ENCODE measurements at regions not wholly inside any gene's neighbourhood (a gene's known extent, or its start where the extent isn't known, plus 50 kb on each side); places are given as distances from the start of the nearest gene placed in this dataset.
"Not testable (repeated sequence)": the region's sequence is repeated elsewhere in the genome, so short reads cannot be mapped to it uniquely, and the experiment has no call there.

GRCh38 chr5:44074547-44074946, 314.7 kb downstream of the FGF10 start:
- H3K4me1 ChIP-seq (ENCODE audit: control extremely low read depth in 1 of 4, control insufficient read depth in 4 of 4, insufficient read depth in 4 of 4, low read length in 3 of 4); H3K9me3 ChIP-seq (ENCODE audit: control extremely low read depth in 1 of 5, control insufficient read depth in 4 of 5, insufficient read depth in 2 of 5, low read depth in 1 of 5, low read length in 4 of 5); H3K27ac ChIP-seq (ENCODE audit: insufficient read depth in 1 of 2, low read depth in 1 of 2, low read length in 2 of 2, poor library complexity in 1 of 2, severe bottlenecking in 2 of 2); H3K36me3 ChIP-seq (ENCODE audit: control insufficient read depth in 4 of 4, insufficient read depth in 4 of 4, low read length in 3 of 4); H3K27me3 ChIP-seq (replicated peaks in 2 of 5; ENCODE audit: control insufficient read depth in 4 of 5, insufficient read depth in 5 of 5, low read length in 4 of 5); POLR2A ChIA-PET; H3K4me3 ChIP-seq (ENCODE audit: control insufficient read depth in 1 of 7, extremely low read depth in 1 of 7, insufficient read depth in 4 of 7, low read depth in 2 of 7, low read length in 6 of 7); CTCF ChIA-PET; DNase-seq: not testable (repeated sequence)
- 92% methylated on average over 8 of the region's 21 CpGs for WGBS (ENCODE audit: insufficient coverage)

DNA sequence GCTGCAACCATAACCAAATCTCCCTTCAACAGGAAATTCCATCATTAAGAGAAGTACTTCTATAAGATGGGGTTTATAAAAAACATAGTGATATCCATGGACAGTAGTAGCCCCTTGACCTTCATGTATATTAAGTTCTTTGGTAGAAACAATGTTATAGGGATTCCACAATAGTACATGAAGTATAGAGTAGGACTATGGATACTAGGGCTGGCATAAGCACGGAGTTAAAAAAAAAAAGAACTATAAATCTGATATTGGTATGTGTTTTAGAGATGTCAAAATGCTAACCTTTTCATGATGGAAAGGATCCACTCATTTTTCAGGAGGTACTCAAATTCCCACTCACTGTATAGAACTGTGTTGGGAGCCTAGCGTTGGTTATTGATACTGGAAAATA, 337.6 kb downstream of the FGF10 start:
- no peaks in the 10 kb centered on the region for H3K36me3 ChIP-seq (ENCODE audit: control insufficient read depth in 4 of 4, insufficient read depth in 4 of 4, low read length in 3 of 4)
- no peaks in the 10 kb centered on the region for H3K9me3 ChIP-seq (ENCODE audit: control extremely low read depth in 1 of 5, control insufficient read depth in 4 of 5, insufficient read depth in 2 of 5, low read depth in 1 of 5, low read length in 4 of 5)
- POLR2A ChIA-PET: no interaction called here
- CTCF ChIA-PET: no interaction called here
- H3K4me1 ChIP-seq (ENCODE audit: control extremely low read depth in 1 of 4, control insufficient read depth in 4 of 4, insufficient read depth in 4 of 4, low read length in 3 of 4): no peaks in the 10 kb centered on the region
- no peak overlapping the region for H3K4me3 ChIP-seq (ENCODE audit: control insufficient read depth in 1 of 7, extremely low read depth in 1 of 7, insufficient read depth in 4 of 7, low read depth in 2 of 7, low read length in 6 of 7)
- H3K27ac ChIP-seq (ENCODE audit: insufficient read depth in 1 of 2, low read depth in 1 of 2, low read length in 2 of 2, poor library complexity in 1 of 2, severe bottlenecking in 2 of 2): no peak overlapping the region
- no peaks in the 10 kb centered on the region for H3K27me3 ChIP-seq (replicated peaks in 2 of 5; ENCODE audit: control insufficient read depth in 4 of 5, insufficient read depth in 5 of 5, low read length in 4 of 5)
- no peak for DNase-seq
- no CpG with 5 or more reads among the region's 2 CpGs for WGBS (ENCODE audit: insufficient coverage)

DNA sequence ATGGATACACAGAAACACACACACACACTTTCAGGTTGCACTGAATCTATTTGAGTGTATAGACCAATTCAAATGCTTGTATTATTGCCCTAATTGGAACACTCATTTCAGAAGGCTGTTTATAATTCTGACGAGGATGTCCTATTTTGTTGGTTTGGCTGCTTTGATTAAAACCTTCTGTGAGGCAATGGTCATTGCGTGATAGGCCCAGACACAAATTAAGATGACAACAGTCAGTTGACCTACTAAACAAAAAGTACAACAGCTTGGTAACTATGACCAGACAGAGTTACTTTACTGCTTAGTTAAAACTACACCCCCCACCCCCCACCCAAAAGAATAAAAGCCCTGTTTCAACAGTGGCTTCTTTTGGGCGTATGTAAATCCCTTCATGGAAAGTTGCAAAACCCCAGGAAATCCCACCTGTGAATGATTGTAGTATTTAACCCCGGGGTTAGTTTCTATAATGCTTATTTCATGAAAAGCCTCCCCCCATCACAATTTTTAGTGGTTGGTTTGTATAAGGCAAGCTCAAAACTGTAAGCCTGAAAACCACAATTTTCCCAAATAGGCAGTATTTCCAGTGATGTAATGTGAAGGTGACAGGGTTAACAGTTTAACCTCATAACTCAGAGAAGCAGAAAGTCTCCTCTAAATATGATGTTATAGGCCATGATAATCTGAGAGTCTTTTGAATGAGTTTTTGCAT, 340.8 kb downstream of the FGF10 start:
- ChIA-PET CTCF (no interaction called here), POLR2A (no interaction called here)
- WGBS (ENCODE audit: insufficient coverage): no CpG with 5 or more reads among the region's 4 CpGs

GRCh38 chr5:44046619-44047364, 342.4 kb downstream of the FGF10 start:
- Histone ChIP-seq H3K9me3 (ENCODE audit: control extremely low read depth in 1 of 5, control insufficient read depth in 4 of 5, insufficient read depth in 2 of 5, low read depth in 1 of 5, low read length in 4 of 5) (no peaks in the 10 kb centered on the region), H3K36me3 (ENCODE audit: control insufficient read depth in 4 of 4, insufficient read depth in 4 of 4, low read length in 3 of 4) (no peaks in the 10 kb centered on the region), H3K4me1 (ENCODE audit: control extremely low read depth in 1 of 4, control insufficient read depth in 4 of 4, insufficient read depth in 4 of 4, low read length in 3 of 4) (no peaks in the 10 kb centered on the region), H3K27ac (ENCODE audit: insufficient read depth in 1 of 2, low read depth in 1 of 2, low read length in 2 of 2, poor library complexity in 1 of 2, severe bottlenecking in 2 of 2) (no peak overlapping the region), H3K27me3 (replicated peaks in 2 of 5; ENCODE audit: control insufficient read depth in 4 of 5, insufficient read depth in 5 of 5, low read length in 4 of 5) (no peaks in the 10 kb centered on the region), H3K4me3 (ENCODE audit: control insufficient read depth in 1 of 7, extremely low read depth in 1 of 7, insufficient read depth in 4 of 7, low read depth in 2 of 7, low read length in 6 of 7) (no peak overlapping the region)
- 91% methylated on average over 5 of the region's 6 CpGs for WGBS (ENCODE audit: insufficient coverage)
- DNase-seq: no peak
- POLR2A ChIA-PET: no interaction called here
- CTCF ChIA-PET: no interaction called here

More for the DNA sequence above, 340.8 kb downstream of the FGF10 start:
- no peaks in the 10 kb centered on the region for H3K36me3 ChIP-seq (ENCODE audit: control insufficient read depth in 4 of 4, insufficient read depth in 4 of 4, low read length in 3 of 4)
- DNase-seq: no peak
- no peaks in the 10 kb centered on the region for H3K4me1 ChIP-seq (ENCODE audit: control extremely low read depth in 1 of 4, control insufficient read depth in 4 of 4, insufficient read depth in 4 of 4, low read length in 3 of 4)
- no peak overlapping the region for H3K27ac ChIP-seq (ENCODE audit: insufficient read depth in 1 of 2, low read depth in 1 of 2, low read length in 2 of 2, poor library complexity in 1 of 2, severe bottlenecking in 2 of 2)
- H3K4me3 ChIP-seq (ENCODE audit: control insufficient read depth in 1 of 7, extremely low read depth in 1 of 7, insufficient read depth in 4 of 7, low read depth in 2 of 7, low read length in 6 of 7): no peak overlapping the region
- no peaks in the 10 kb centered on the region for H3K27me3 ChIP-seq (replicated peaks in 2 of 5; ENCODE audit: control insufficient read depth in 4 of 5, insufficient read depth in 5 of 5, low read length in 4 of 5)
- H3K9me3 ChIP-seq (ENCODE audit: control extremely low read depth in 1 of 5, control insufficient read depth in 4 of 5, insufficient read depth in 2 of 5, low read depth in 1 of 5, low read length in 4 of 5): no peaks in the 10 kb centered on the region

- H3K27ac ChIP-seq (ENCODE audit: insufficient read depth in 1 of 2, low read depth in 1 of 2, low read length in 2 of 2, poor library complexity in 1 of 2, severe bottlenecking in 2 of 2); H3K27me3 ChIP-seq (replicated peaks in 2 of 5; ENCODE audit: control insufficient read depth in 4 of 5, insufficient read depth in 5 of 5, low read length in 4 of 5); H3K4me1 ChIP-seq (ENCODE audit: control extremely low read depth in 1 of 4, control insufficient read depth in 4 of 4, insufficient read depth in 4 of 4, low read length in 3 of 4); DNase-seq; POLR2A ChIA-PET; H3K36me3 ChIP-seq (ENCODE audit: control insufficient read depth in 4 of 4, insufficient read depth in 4 of 4, low read length in 3 of 4); H3K4me3 ChIP-seq (ENCODE audit: control insufficient read depth in 1 of 7, extremely low read depth in 1 of 7, insufficient read depth in 4 of 7, low read depth in 2 of 7, low read length in 6 of 7); CTCF ChIA-PET; H3K9me3 ChIP-seq (ENCODE audit: control extremely low read depth in 1 of 5, control insufficient read depth in 4 of 5, insufficient read depth in 2 of 5, low read depth in 1 of 5, low read length in 4 of 5): not testable (repeated sequence)
- 82% methylated on average over 2 of the region's 4 CpGs for WGBS (ENCODE audit: insufficient coverage)
These were observed 344.7 kb downstream of the FGF10 start for GRCh38 chr5:44044549-44044948.

DNA sequence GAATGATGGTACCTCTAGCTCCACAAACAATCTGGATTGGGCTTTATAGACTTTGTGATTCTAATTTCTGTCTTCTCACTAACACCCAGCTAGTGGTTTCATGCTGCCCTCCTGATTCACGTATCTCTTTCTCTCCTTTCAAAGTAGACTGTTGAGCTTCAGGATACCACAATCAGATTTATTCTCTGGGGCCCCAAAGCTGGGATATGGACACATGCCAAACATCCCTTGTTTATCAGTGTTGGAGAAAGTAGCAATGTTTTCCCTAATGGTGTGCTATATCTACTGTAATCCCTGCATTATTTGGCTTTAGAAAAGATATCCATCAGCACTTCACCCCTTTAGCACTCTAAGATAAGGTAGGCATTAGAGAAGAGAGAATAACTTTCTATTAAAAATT, 361.0 kb downstream of the FGF10 start:
- Histone ChIP-seq H3K27ac (ENCODE audit: insufficient read depth in 1 of 2, low read depth in 1 of 2, low read length in 2 of 2, poor library complexity in 1 of 2, severe bottlenecking in 2 of 2) (no peak overlapping the region), H3K9me3 (ENCODE audit: control extremely low read depth in 1 of 5, control insufficient read depth in 4 of 5, insufficient read depth in 2 of 5, low read depth in 1 of 5, low read length in 4 of 5) (no peaks in the 10 kb centered on the region), H3K4me1 (ENCODE audit: control extremely low read depth in 1 of 4, control insufficient read depth in 4 of 4, insufficient read depth in 4 of 4, low read length in 3 of 4) (no peaks in the 10 kb centered on the region), H3K4me3 (ENCODE audit: control insufficient read depth in 1 of 7, extremely low read depth in 1 of 7, insufficient read depth in 4 of 7, low read depth in 2 of 7, low read length in 6 of 7) (no peak overlapping the region), H3K36me3 (ENCODE audit: control insufficient read depth in 4 of 4, insufficient read depth in 4 of 4, low read length in 3 of 4) (no peaks in the 10 kb centered on the region), H3K27me3 (replicated peaks in 2 of 5; ENCODE audit: control insufficient read depth in 4 of 5, insufficient read depth in 5 of 5, low read length in 4 of 5) (no peaks in the 10 kb centered on the region)
- ChIA-PET CTCF (no interaction called here), POLR2A (no interaction called here)
- DNase-seq: no peak
- WGBS (ENCODE audit: insufficient coverage): 60% methylated on average over 1 of the region's 1 CpG

- Histone ChIP-seq H3K27me3 (replicated peaks in 2 of 5; ENCODE audit: control insufficient read depth in 4 of 5, insufficient read depth in 5 of 5, low read length in 4 of 5) (no peaks in the 10 kb centered on the region), H3K27ac (ENCODE audit: insufficient read depth in 1 of 2, low read depth in 1 of 2, low read length in 2 of 2, poor library complexity in 1 of 2, severe bottlenecking in 2 of 2) (no peak overlapping the region), H3K4me3 (ENCODE audit: control insufficient read depth in 1 of 7, extremely low read depth in 1 of 7, insufficient read depth in 4 of 7, low read depth in 2 of 7, low read length in 6 of 7) (no peak overlapping the region), H3K9me3 (ENCODE audit: control extremely low read depth in 1 of 5, control insufficient read depth in 4 of 5, insufficient read depth in 2 of 5, low read depth in 1 of 5, low read length in 4 of 5) (no peaks in the 10 kb centered on the region), H3K4me1 (ENCODE audit: control extremely low read depth in 1 of 4, control insufficient read depth in 4 of 4, insufficient read depth in 4 of 4, low read length in 3 of 4) (no peaks in the 10 kb centered on the region), H3K36me3 (ENCODE audit: control insufficient read depth in 4 of 4, insufficient read depth in 4 of 4, low read length in 3 of 4) (no peaks in the 10 kb centered on the region)
- CTCF ChIA-PET: no interaction called here
- no peak for DNase-seq
- POLR2A ChIA-PET: no interaction called here
These were observed 366.6 kb downstream of the FGF10 start for GRCh38 chr5:44022622-44023021.

Measured in common myeloid progenitor, CD34-positive (primary cell).